ENCODE measurements at regions not wholly inside any gene's neighbourhood (a gene's known extent, or its start where the extent isn't known, plus 50 kb on each side); places are given as distances from the start of the nearest gene placed in this dataset.
A peak's percentile ranks its signal among the peaks of the same experiment; 100 is the strongest.
"Not testable (repeated sequence)": the region's sequence is repeated elsewhere in the genome, so short reads cannot be mapped to it uniquely, and the experiment has no call there.

GRCh38 chrX:129361576-129361975 lies 161.7 kb downstream of the SMARCA1 start:
- no peak overlapping the region for H3K4me3 ChIP-seq (ENCODE audit: low read depth, low read length)
- no peak for DNase-seq (ENCODE audit: low read depth)
- TF ChIP-seq, protein P1, sequence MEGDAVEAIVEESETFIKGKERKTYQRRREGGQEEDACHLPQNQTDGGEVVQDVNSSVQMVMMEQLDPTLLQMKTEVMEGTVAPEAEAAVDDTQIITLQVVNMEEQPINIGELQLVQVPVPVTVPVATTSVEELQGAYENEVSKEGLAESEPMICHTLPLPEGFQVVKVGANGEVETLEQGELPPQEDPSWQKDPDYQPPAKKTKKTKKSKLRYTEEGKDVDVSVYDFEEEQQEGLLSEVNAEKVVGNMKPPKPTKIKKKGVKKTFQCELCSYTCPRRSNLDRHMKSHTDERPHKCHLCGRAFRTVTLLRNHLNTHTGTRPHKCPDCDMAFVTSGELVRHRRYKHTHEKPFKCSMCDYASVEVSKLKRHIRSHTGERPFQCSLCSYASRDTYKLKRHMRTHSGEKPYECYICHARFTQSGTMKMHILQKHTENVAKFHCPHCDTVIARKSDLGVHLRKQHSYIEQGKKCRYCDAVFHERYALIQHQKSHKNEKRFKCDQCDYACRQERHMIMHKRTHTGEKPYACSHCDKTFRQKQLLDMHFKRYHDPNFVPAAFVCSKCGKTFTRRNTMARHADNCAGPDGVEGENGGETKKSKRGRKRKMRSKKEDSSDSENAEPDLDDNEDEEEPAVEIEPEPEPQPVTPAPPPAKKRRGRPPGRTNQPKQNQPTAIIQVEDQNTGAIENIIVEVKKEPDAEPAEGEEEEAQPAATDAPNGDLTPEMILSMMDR (conservative IDR thresholded peaks at IDR 0.05; ENCODE audit: low read depth, low read length), result no peak

- no peak overlapping the region for H3K4me3 ChIP-seq (ENCODE audit: low read depth, low read length)
- TF ChIP-seq, protein P1 (conservative IDR thresholded peaks at IDR 0.05; ENCODE audit: low read depth, low read length), result peak; percentile 52
- DNase-seq (ENCODE audit: low read depth), result no peak
These were observed 163.1 kb downstream of the SMARCA1 start for GRCh38 chrX:129360175-129360574.

DNA sequence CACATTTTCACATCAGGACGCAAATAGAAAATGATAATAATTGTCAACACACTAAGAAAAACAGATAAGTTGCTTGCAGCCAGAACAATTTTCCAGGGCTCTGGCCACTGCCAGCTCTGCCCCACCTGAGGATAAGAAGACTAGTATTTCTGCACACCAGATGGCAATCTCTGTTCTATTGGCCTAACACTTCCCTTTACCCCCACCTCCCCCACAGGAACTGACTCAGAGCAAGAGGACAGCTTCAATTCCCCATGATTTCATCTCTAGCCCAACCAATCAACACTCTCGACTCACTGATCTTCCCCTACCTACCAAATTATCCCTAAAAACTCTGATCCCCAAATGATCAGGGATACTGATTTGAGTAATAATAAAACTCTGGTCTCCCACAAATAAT lies 164.0 kb downstream of the SMARCA1 start:
- TF ChIP-seq, protein P1 (conservative IDR thresholded peaks at IDR 0.05; ENCODE audit: low read depth, low read length), result no peak
- no peak overlapping the region for H3K4me3 ChIP-seq (ENCODE audit: low read depth, low read length)
- no peak for DNase-seq (ENCODE audit: low read depth)

DNA sequence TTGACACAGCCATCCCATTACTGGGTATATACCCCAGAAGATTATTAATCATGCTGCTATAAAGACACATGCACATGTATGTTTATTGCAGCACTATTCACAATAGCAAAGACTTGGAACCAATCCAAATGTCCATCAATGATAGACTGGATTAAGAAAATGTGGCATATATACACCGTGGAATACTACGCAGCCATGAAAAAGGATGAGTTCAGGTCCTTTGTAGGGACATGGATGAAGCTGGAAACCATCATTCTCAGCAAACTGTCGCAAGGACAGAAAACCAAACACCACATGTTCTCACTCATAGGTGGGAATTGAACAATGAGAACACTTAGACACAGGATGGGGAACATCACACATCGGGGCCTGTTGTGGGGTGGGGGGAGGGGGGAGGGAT lies 165.9 kb downstream of the SMARCA1 start:
- not testable (repeated sequence) for DNase-seq (ENCODE audit: low read depth); H3K4me3 ChIP-seq (ENCODE audit: low read depth, low read length)

DNA sequence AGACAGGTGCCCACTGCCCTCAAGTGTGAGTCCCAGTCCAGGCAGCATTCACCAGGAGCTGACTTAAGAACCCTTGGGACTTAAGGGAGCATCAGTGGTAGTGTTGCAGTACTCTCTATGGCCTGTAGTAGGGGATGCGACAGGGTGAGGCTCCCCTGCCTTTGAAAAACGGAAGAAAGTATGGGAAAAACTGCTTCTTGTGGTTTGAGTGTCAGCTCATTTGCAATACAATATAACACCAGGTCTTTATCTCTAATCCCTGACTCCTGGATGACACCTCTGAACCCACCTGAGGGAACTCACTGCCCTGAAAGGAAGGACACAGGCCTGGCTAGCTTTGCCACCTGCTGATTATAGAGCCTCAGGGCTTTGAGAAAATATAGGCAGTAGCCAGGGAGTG lies 176.0 kb downstream of the SMARCA1 start:
- DNase-seq (ENCODE audit: low read depth), result no peak
- TF ChIP-seq, protein P1 (conservative IDR thresholded peaks at IDR 0.05; ENCODE audit: low read depth, low read length), result peak; percentile 10
- no peak overlapping the region for H3K4me3 ChIP-seq (ENCODE audit: low read depth, low read length)

DNA sequence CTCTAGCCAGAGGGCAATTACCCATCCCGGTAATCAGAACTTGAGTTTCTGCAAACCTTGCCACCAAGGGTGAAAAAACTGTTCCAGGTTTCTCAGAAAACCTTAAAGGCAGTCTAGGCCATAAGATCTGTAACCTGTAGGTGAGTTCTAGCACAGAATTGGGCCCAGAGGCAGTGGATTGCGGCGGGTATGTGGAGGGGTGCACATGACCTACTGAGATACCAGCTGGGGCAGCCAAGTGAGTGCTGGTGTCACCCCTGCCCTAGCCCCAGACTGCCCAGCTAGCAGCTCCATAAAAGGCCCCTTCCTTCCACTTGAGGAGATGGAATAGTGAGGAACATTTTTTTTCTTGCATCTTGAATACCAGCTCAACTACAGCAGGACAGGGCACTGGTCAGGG lies 176.7 kb downstream of the SMARCA1 start:
- no peak for DNase-seq (ENCODE audit: low read depth)
- no peak overlapping the region for H3K4me3 ChIP-seq (ENCODE audit: low read depth, low read length)
- TF ChIP-seq, protein P1 (conservative IDR thresholded peaks at IDR 0.05; ENCODE audit: low read depth, low read length), result no peak

GRCh38 chrX:129337264-129337663 lies 186.0 kb downstream of the SMARCA1 start:
- not testable (repeated sequence) for H3K4me3 ChIP-seq (ENCODE audit: low read depth, low read length); DNase-seq (ENCODE audit: low read depth)

DNA sequence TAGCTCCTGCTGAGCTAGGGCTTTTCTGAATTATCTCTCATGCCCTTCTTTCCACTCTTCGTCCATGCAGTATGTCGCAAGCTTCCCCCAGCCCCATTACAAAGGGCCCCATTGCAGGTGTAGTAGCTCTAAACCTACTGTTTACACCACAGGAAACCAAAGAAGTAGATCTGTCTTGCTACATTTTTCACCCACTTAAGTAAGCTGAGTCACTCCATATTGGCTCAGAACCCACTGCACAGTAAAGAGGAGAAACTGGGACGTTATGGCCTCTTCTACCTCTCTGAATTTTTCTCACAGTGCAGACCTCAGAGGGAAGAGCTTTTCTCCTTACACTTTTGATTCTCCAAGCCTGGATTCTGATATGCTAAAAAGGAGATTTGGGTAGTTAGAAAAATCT lies 200.2 kb downstream of the SMARCA1 start:
- no peak for DNase-seq (ENCODE audit: low read depth)
- H3K4me3 ChIP-seq (ENCODE audit: low read depth, low read length), result no peak overlapping the region
- TF ChIP-seq, protein P1 (conservative IDR thresholded peaks at IDR 0.05; ENCODE audit: low read depth, low read length), result no peak

All from epithelial cell of proximal tubule (primary cell).